OCI-LY3 (cell line): ENCODE measurements at regions not wholly inside any gene's neighbourhood (a gene's known extent, or its start where the extent isn't known, plus 50 kb on each side); places are given as distances from the start of the nearest gene placed in this dataset.

ENCODE experiments used
- H2AFZ ChIP-seq: fragments of 200-600, 300-600 bp; shearing (Covaris generic); 2 replicates; pipeline ENCODE4 v1.6.0; 2014; ENCODE audit warnings: antibody characterized with exemption, low read depth, low read length
- H3K27ac ChIP-seq: fragments of 200-600, 300-600 bp; sonication (generic); 2 replicates; pipeline ENCODE4 v1.5.1; 2014; ENCODE audit warnings: mild to moderate bottlenecking, low read length, moderate library complexity, mixed read lengths
- H3K27me3 ChIP-seq: fragments of 200-600, 300-600 bp; sonication (generic); 2 replicates; pipeline ENCODE4 v1.6.1; 2014; ENCODE audit warnings: low read depth, low read length, mixed read lengths
- H3K36me3 ChIP-seq: fragments of 200-600, 300-600 bp; sonication (generic); replicated peaks from 2 replicates; pipeline ENCODE3; 2014; ENCODE audit warnings: low read depth, low read length, mixed read lengths
- H3K4me1 ChIP-seq: fragments of 300-600, 200-600 bp; sonication (generic); 2 replicates; pipeline ENCODE4 v1.6.1; 2014; ENCODE audit warnings: low read length, mixed read lengths
- H3K4me2 ChIP-seq: fragments of 200-600, 300-600 bp; sonication (generic); 2 replicates; pipeline ENCODE4 v1.6.1; 2014; ENCODE audit warnings: low read length, mixed read lengths
- H3K4me3 ChIP-seq: fragments of 300-600, 200-600 bp; sonication (generic); 2 replicates; pipeline ENCODE4 v1.5.1; 2014; ENCODE audit warnings: antibody characterized with exemption, mild to moderate bottlenecking, low read length, moderate library complexity
- H3K79me2 ChIP-seq: fragments of 300-600, 200-600 bp; shearing (Covaris generic); 2 replicates; pipeline ENCODE4 v1.6.1; 2014; ENCODE audit warnings: mild to moderate bottlenecking, low read length, mixed read lengths
- H3K9ac ChIP-seq: fragments of 300-600, 200-600 bp; shearing (Covaris generic); 2 replicates; pipeline ENCODE4 v1.6.0; 2014; ENCODE audit warnings: mild to moderate bottlenecking, low read length, moderate library complexity
- H3K9me3 ChIP-seq: fragments of 200-600, 300-600 bp; shearing (Covaris generic); 2 replicates; pipeline ENCODE4 v1.6.1; 2014; ENCODE audit warnings: low read length, mixed read lengths; ENCODE audit not compliant: insufficient read depth
- H4K20me1 ChIP-seq: fragments of 200-600, 300-600 bp; sonication (generic); 2 replicates; pipeline ENCODE4 v1.6.1; 2016; ENCODE audit warnings: low read length, mixed read lengths; ENCODE audit not compliant: insufficient read depth
- CTCF ChIP-seq: fragments of 200-600, 300-600 bp; sonication (generic); IDR thresholded peaks from 2 replicates; pipeline ENCODE4 v1.5.1; 2014; ENCODE audit warnings: antibody characterized with exemption, low read length, low read depth
- EZH2phosphoT487 ChIP-seq: fragments of 200-600 bp; shearing (Covaris generic); IDR thresholded peaks from 2 replicates; pipeline ENCODE4 v1.6.1; 2018; ENCODE audit warnings: antibody characterized with exemption, mixed run types, low read depth

- H3K4me3 ChIP-seq: no peak overlapping the region
- no peak overlapping the region for H3K9ac ChIP-seq
- TF ChIP-seq EZH2phosphoT487 (no peak), CTCF (no peak)
- no peaks in the 10 kb centered on the region for H3K9me3 ChIP-seq
- H3K79me2 ChIP-seq: no peaks in the 10 kb centered on the region
- H2AFZ ChIP-seq: no peak overlapping the region
- no peaks in the 10 kb centered on the region for H3K36me3 ChIP-seq
- H3K4me2 ChIP-seq: no peak overlapping the region
- peaks cover 77% of the 10 kb centered on the region for H3K27me3 ChIP-seq
- no peaks in the 10 kb centered on the region for H3K4me1 ChIP-seq
- H4K20me1 ChIP-seq: no peaks in the 10 kb centered on the region
- no peak overlapping the region for H3K27ac ChIP-seq
Observed at GRCh38 chr12:53836119-53836655, 84.4 kb upstream of the CISTR start.

- Histone ChIP-seq H3K4me3 (no peak overlapping the region), H3K4me1 (no peaks in the 10 kb centered on the region), H3K36me3 (no peaks in the 10 kb centered on the region), H3K9me3 (no peaks in the 10 kb centered on the region), H3K27ac (no peak overlapping the region), H4K20me1 (no peaks in the 10 kb centered on the region), H3K79me2 (no peaks in the 10 kb centered on the region), H3K9ac (no peak overlapping the region), H3K27me3 (peaks cover 66% of the 10 kb centered on the region), H2AFZ (no peak overlapping the region), H3K4me2 (no peak overlapping the region)
- TF ChIP-seq EZH2phosphoT487: no peak
- no peak for TF ChIP-seq CTCF
Observed at GRCh38 chr12:53838978-53839377, 87.2 kb upstream of the CISTR start.

GRCh38 chr12:53840316-53840715 lies 88.5 kb upstream of the CISTR start:
- Histone ChIP-seq H4K20me1 (no peaks in the 10 kb centered on the region), H3K4me3 (no peak overlapping the region), H2AFZ (no peak overlapping the region), H3K4me1 (no peaks in the 10 kb centered on the region), H3K36me3 (no peaks in the 10 kb centered on the region), H3K79me2 (no peaks in the 10 kb centered on the region), H3K4me2 (no peak overlapping the region), H3K27ac (no peak overlapping the region), H3K9ac (no peak overlapping the region), H3K9me3 (no peaks in the 10 kb centered on the region), H3K27me3 (peaks cover 70% of the 10 kb centered on the region)
- no peak for TF ChIP-seq CTCF
- TF ChIP-seq EZH2phosphoT487: no peak

GRCh38 chr12:53842686-53843085 lies 90.9 kb upstream of the CISTR start:
- Histone ChIP-seq H3K79me2 (no peaks in the 10 kb centered on the region), H2AFZ (no peak overlapping the region), H3K27me3 (peaks cover 63% of the 10 kb centered on the region), H3K36me3 (no peaks in the 10 kb centered on the region), H3K9me3 (no peaks in the 10 kb centered on the region), H4K20me1 (no peaks in the 10 kb centered on the region), H3K4me3 (no peak overlapping the region), H3K4me2 (no peak overlapping the region), H3K27ac (no peak overlapping the region), H3K9ac (no peak overlapping the region), H3K4me1 (no peaks in the 10 kb centered on the region)
- no peak for TF ChIP-seq EZH2phosphoT487
- no peak for TF ChIP-seq CTCF
